ENCODE measurements at regions not wholly inside any gene's neighbourhood (a gene's known extent, or its start where the extent isn't known, plus 50 kb on each side); places are given as distances from the start of the nearest gene placed in this dataset.
A peak's percentile ranks its signal among the peaks of the same experiment; 100 is the strongest.

- DNase-seq (ENCODE audit: low read depth) = no peak
Observed at GRCh38 chrX:110408949-110409588, 50.4 kb downstream of the RTL9 start.

- no peak for DNase-seq (ENCODE audit: low read depth)
Observed at GRCh38 chrX:110409925-110410324, 51.3 kb downstream of the RTL9 start.

- no peak for DNase-seq (ENCODE audit: low read depth)
Observed at GRCh38 chrX:110410603-110411002, 52.0 kb downstream of the RTL9 start.

- peak; percentile 39 for DNase-seq (ENCODE audit: low read depth)
Observed at GRCh38 chrX:110412971-110413726, 54.5 kb downstream of the RTL9 start.

- DNase-seq (ENCODE audit: low read depth) = no peak
Observed at GRCh38 chrX:110413727-110414124, 55.1 kb downstream of the RTL9 start.

GRCh38 chrX:110414273-110414672 is 55.6 kb downstream of the RTL9 start:
- DNase-seq (ENCODE audit: low read depth) = no peak

- DNase-seq (ENCODE audit: low read depth) = no peak
Observed at GRCh38 chrX:110414679-110415439, 56.2 kb downstream of the RTL9 start.

GRCh38 chrX:110415440-110416170 is 57.0 kb downstream of the RTL9 start:
- DNase-seq (ENCODE audit: low read depth) = no peak

- DNase-seq (ENCODE audit: low read depth) = no peak
Observed at GRCh38 chrX:110417128-110417527, 58.5 kb downstream of the RTL9 start.

GRCh38 chrX:110418316-110419235 is 59.9 kb downstream of the RTL9 start:
- no peak for DNase-seq (ENCODE audit: low read depth)

- DNase-seq (ENCODE audit: low read depth) = no peak
Observed at GRCh38 chrX:110419512-110419911, 60.9 kb downstream of the RTL9 start.

GRCh38 chrX:110420771-110421499 is 62.3 kb downstream of the RTL9 start:
- DNase-seq (ENCODE audit: low read depth) = no peak

- no peak for DNase-seq (ENCODE audit: low read depth)
Observed at GRCh38 chrX:110421500-110422455, 63.1 kb downstream of the RTL9 start.

GRCh38 chrX:110425222-110426154 is 66.8 kb downstream of the RTL9 start:
- no peak for DNase-seq (ENCODE audit: low read depth)

- DNase-seq (ENCODE audit: low read depth) = no peak
Observed at GRCh38 chrX:110426155-110426504, 67.5 kb downstream of the RTL9 start.

- no peak for DNase-seq (ENCODE audit: low read depth)
Observed at GRCh38 chrX:110427076-110427475, 68.4 kb downstream of the RTL9 start.

- no peak for DNase-seq (ENCODE audit: low read depth)
Observed at GRCh38 chrX:110428144-110428543, 69.5 kb downstream of the RTL9 start.
